Activated CD4-positive, alpha-beta memory T cell treated with anti-CD3 and anti-CD28 coated beads, Interleukin-2, amount 10 ng/mL, durations not matched to agents 7 days and 5 days (primary cell): ENCODE measurements at regions not wholly inside any gene's neighbourhood (a gene's known extent, or its start where the extent isn't known, plus 50 kb on each side); places are given as distances from the start of the nearest gene placed in this dataset.
A peak's percentile ranks its signal among the peaks of the same experiment; 100 is the strongest.
"Not testable (repeated sequence)": the region's sequence is repeated elsewhere in the genome, so short reads cannot be mapped to it uniquely, and the experiment has no call there.

ENCODE experiments used
- CTCF ChIA-PET: fragments of 350-600 bp; sonication (Branson Sonifier 250); formaldehyde crosslinking; loops from one replicate; lab custom pipeline; 2021; ENCODE audit warnings: antibody characterized with exemption, inconsistent platforms; lab: Charles Lee
- POLR2A ChIA-PET: fragments of 350-600 bp; sonication (Branson Sonifier 250); formaldehyde crosslinking; loops from one replicate; lab custom pipeline; 2021; ENCODE audit warnings: antibody characterized with exemption; lab: Charles Lee
- DNase-seq: peaks from one replicate; pipeline ENCODE4 v3.0.0-alpha.2; 2020
- H3K27ac Mint-ChIP-seq: one replicate; pipeline ENCODE4 v1.8.0; 2021; ENCODE audit warnings: mild to moderate bottlenecking, mixed read lengths
- H3K27me3 Mint-ChIP-seq: one replicate; pipeline ENCODE4 v1.8.0; 2021; ENCODE audit warnings: mixed read lengths
- H3K36me3 Mint-ChIP-seq: one replicate; pipeline ENCODE4 v1.8.0; 2021; ENCODE audit warnings: low read depth, mixed read lengths
- H3K4me1 Mint-ChIP-seq: one replicate; pipeline ENCODE4 v1.8.0; 2021; ENCODE audit warnings: mixed read lengths
- H3K4me3 Mint-ChIP-seq: one replicate; pipeline ENCODE4 v1.8.0; 2021; ENCODE audit warnings: mild to moderate bottlenecking, mixed read lengths
- H3K9me3 Mint-ChIP-seq: one replicate; pipeline ENCODE4 v1.8.0; 2021; ENCODE audit warnings: mixed read lengths

DNA sequence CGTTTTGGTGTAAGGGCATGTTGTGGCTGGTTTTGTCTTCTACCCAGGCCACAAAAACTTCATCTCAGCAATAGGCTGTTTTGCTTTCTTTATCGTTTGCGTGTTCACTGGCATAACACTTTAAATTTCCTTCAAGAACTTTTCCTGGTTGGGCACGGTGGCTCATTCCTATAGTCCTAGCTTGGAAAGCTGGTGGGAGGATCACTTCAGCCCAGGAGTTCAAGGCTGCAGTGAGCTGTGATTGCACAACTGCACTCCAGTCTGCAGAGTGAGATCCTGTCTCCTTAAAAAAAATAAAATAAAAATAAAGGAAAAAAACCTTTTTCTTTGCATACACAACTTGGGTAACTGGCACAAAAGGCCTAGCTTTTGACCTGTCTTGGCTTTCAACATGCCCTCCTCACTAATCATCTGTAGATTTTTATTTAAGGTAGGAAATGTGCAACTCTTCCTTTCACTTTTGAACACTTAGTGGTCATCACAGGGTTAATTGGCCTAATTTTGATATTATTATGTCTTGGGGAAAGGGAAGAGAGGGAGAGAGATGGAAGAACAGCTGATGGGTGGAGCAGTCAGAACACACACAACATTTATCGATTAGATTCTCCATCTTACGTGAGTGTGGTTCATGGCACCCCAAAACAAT, 78.9 kb upstream of the PSMA6 start:
- DNase-seq = no peak
- ChIA-PET POLR2A (interaction anchor here (1.0 to 1.4 kb wide), 2 partner anchors 90 to 192 kb away, joined by 3 read pairs; no protein-coding TSS in a partner anchor), CTCF (interaction anchor here (0.7 to 1.7 kb wide), 3 partner anchors 72 to 203 kb away, joined by 3 to 7 read pairs (median 3); partner anchors contain the start of gene PSMA6)
- Mint-ChIP-seq H3K27ac (no peak overlapping the region), H3K4me1 (peaks cover 26% of the 10 kb centered on the region), H3K9me3 (no peaks in the 10 kb centered on the region), H3K27me3 (no peaks in the 10 kb centered on the region), H3K36me3 (peaks cover 14% of the 10 kb centered on the region), H3K4me3 (no peak overlapping the region)

DNA sequence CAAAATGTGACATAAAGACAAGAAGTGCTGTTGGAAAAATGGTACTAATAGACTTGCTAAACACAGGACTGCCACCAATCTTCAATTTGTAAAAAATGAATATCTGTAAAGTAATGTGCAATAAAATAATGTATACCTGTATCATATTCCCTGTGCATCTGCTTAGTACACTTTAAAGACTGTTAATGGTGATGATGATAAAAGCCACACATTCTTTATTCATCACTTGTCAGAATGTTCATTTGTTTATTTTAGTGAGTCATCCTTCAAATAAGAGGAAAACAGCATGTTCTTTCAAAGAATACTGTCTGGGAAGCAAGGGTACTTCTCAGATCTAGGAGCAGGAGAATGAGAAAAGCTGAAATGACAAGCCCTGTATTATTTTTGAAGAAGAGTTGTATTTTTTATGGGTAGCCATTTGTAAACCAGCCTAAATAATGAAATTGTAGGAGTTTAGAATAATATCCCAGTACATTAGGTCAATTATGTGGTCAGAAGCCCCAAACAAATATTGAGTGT, 78.3 kb upstream of the PSMA6 start:
- CTCF ChIA-PET = interaction anchor here (1.1 to 2.4 kb wide), 6 partner anchors 15 to 202 kb away, joined by 3 to 14 read pairs (median 6); partner anchors contain the start of gene NFKBIA
- POLR2A ChIA-PET = no interaction called here
- no peak overlapping the region for H3K4me3 Mint-ChIP-seq

DNA sequence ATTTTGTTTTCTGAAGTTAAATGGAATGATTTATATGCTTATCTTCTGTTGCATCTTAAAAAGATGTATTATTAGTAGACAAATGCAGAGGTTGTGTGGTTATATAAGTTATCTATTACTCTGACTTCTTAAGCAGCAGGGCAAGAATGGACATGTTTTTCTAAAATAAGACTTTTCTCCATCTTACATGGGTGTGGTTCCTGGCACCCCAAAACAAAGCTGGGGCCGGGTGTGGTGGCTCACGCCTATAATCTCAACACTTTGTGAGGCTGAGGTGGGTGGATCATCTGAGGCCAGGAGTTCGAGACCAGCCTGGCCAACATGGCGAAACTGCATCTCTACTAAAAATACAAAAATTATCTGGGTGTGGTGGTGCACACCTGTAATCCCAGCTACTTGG, 77.8 kb upstream of the PSMA6 start:
- H3K4me3 Mint-ChIP-seq, H3K27ac Mint-ChIP-seq, DNase-seq, H3K9me3 Mint-ChIP-seq, H3K27me3 Mint-ChIP-seq: not testable (repeated sequence)
- Mint-ChIP-seq H3K4me1 (peaks cover 26% of the 10 kb centered on the region), H3K36me3 (peaks cover 23% of the 10 kb centered on the region)
- ChIA-PET POLR2A (interaction anchor here (1.1 kb wide), 1 partner anchor 190 kb away, joined by 5 read pairs; the partner anchor contains the start of gene NFKBIA), CTCF (interaction anchor here (0.7 to 2.4 kb wide), 13 partner anchors 11 to 208 kb away, joined by 3 to 14 read pairs (median 5); partner anchors contain the start of gene NFKBIA)

More for the DNA sequence above, 78.3 kb upstream of the PSMA6 start:
- peaks cover 18% of the 10 kb centered on the region for H3K36me3 Mint-ChIP-seq
- no peaks in the 10 kb centered on the region for H3K9me3 Mint-ChIP-seq
- H3K27ac Mint-ChIP-seq = no peak overlapping the region
- no peak for DNase-seq
- H3K27me3 Mint-ChIP-seq = no peaks in the 10 kb centered on the region
- peaks cover 26% of the 10 kb centered on the region for H3K4me1 Mint-ChIP-seq

DNA sequence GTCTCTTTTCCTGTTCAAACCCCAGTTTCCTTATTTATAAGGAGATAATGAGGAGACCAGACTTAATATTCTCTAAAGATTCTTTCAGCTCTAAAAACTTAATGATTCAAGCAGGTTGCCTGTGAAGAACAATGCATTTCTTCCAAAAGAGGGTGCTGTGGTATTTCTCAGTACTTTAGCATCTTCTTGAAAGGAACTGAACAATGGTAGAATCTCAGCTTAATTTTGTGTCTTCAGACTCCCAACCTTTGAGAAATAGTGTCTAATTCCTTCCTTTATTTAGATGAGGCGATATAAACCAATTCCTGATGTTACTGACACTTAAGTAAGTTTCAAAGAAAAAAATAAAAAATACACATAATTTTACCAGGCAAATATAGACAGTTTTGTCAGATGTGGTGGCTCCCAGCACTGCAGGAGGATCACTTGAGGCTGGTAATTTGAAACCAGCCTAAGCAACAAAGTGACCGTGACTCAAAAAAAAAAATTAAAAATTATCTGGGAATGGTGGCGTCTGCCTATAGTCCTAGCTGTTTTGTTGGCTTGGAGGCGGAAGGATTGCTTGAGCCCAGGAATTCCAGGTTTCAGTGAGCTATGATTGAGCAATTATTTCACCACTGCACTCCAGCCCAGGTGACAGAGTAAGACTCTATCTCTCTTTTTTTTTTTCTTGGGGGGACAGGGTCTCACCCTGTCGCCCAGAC, 76.9 kb upstream of the PSMA6 start:
- Mint-ChIP-seq H3K36me3 (peaks cover 30% of the 10 kb centered on the region), H3K4me3 (no peak overlapping the region), H3K4me1 (peaks cover 22% of the 10 kb centered on the region), H3K27ac (no peak overlapping the region), H3K27me3 (no peaks in the 10 kb centered on the region), H3K9me3 (no peaks in the 10 kb centered on the region)
- ChIA-PET CTCF (interaction anchor here (0.7 to 2.4 kb wide), 16 partner anchors 10 to 207 kb away, joined by 3 to 14 read pairs (median 4); partner anchors contain the start of gene NFKBIA), POLR2A (interaction anchor here (1.0 to 1.1 kb wide), 2 partner anchors 94 to 190 kb away, joined by 3 to 5 read pairs; partner anchors contain the start of genes NFKBIA and PPP2R3C)
- DNase-seq = no peak

DNA sequence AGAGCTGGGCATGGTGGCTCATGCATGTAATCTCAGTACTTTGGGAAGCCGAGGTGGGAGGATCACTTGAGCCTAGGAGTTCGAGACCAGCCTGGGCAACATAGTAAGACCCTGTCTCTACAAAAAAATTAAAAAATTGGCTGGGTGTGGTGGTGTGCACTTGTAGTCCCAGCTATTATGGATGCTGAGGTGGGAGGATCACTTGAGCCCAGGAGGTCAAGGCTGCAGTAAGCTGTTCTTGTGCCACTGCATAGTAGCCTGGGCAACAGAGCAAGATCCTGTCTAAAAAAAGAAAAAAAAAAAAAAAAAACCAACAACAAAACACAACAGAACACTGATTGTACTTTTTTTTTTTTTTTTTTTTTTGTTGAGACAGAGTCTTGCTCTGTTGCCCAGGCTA, 74.0 kb upstream of the PSMA6 start:
- peaks cover 37% of the 10 kb centered on the region for H3K4me1 Mint-ChIP-seq
- H3K36me3 Mint-ChIP-seq = peaks cover 37% of the 10 kb centered on the region
- H3K27me3 Mint-ChIP-seq, POLR2A ChIA-PET, H3K27ac Mint-ChIP-seq, DNase-seq, H3K9me3 Mint-ChIP-seq, H3K4me3 Mint-ChIP-seq: not testable (repeated sequence)
- CTCF ChIA-PET = interaction anchor here (1.0 kb wide), 1 partner anchor 13 kb away, joined by 3 read pairs; no protein-coding TSS in a partner anchor

DNA sequence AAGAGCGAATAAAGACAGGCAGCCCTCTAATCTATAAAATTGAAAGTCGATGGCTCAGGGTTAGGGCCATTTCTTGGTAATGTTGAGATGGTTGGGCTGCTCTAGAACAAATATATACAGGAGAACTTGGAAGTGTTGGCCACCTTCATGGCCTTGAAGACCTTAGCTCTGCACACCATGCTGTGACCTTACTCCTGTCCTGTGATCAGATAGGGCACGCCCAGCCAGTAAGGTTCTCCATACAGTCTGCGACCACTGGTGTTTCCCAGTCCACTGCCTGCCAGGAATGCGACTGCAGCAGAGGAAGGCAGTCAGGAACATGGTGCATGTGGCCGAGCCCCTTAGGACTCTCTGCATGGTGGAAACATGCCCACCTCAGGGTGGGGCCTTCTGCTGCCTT, 73.2 kb upstream of the PSMA6 start:
- Mint-ChIP-seq H3K9me3 (no peaks in the 10 kb centered on the region), H3K4me1 (peaks cover 39% of the 10 kb centered on the region), H3K4me3 (no peak overlapping the region), H3K27ac (no peak overlapping the region), H3K36me3 (peaks cover 37% of the 10 kb centered on the region), H3K27me3 (no peaks in the 10 kb centered on the region)
- DNase-seq = no peak
- ChIA-PET POLR2A (no interaction called here), CTCF (interaction anchor here (1.3 kb wide), 1 partner anchor 11 kb away, joined by 3 read pairs; no protein-coding TSS in a partner anchor)

DNA sequence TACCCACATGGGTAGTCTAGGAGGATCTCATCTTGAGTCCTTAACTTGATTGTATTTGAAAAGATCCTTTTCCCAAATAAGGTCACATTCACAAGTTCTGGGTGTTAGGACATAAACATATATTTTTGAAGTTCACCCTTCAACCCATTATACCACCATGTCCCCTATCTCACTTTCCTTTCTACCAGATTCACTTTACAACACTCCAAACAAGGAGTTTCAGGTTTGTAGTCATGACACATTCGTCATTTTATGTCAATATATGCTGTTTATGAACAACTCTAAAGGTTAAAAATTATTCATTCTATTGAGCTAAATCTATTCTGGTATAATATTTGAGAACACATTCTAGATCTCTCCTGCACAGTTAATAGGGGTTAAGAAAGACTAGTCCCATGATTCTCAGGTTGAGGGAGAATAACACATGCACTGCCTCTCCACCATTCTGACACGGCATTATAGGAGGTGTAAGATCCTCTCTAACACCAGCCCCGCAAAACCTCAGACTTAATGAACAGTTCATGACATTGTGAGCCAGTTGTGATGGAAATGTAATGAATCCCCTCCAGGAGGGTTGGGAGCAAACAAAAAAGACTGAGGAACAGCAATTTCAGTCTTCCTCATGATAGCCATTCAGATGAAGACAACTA, 72.0 kb upstream of the PSMA6 start:
- DNase-seq = no peak
- Mint-ChIP-seq H3K36me3 (peaks cover 34% of the 10 kb centered on the region), H3K27me3 (no peaks in the 10 kb centered on the region), H3K4me1 (peaks cover 28% of the 10 kb centered on the region), H3K4me3 (no peak overlapping the region), H3K9me3 (no peaks in the 10 kb centered on the region), H3K27ac (no peak overlapping the region)
- POLR2A ChIA-PET = interaction anchor here (0.8 kb wide), 1 partner anchor 185 kb away, joined by 3 read pairs; no protein-coding TSS in a partner anchor
- CTCF ChIA-PET = interaction anchor here (1.3 kb wide), 1 partner anchor 10 kb away, joined by 3 read pairs; no protein-coding TSS in a partner anchor

DNA sequence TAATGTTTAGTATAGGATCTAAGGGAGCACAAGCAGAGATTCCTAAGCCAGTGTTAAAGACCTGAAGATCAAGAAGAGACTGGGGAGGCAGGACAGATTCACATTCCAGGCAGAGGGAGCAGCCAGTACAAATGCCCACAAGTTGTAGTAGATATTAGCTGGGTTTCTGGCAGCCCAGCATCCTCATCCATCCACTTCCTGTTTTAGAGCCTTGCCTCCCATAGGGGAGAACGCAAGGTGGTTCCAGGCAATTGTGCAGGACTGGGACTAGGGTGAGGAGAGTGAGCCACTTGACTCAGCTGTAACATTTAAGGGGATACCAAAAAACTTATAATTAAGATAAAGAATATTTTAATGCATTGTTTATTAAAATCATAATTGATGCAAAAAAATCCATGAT, 71.3 kb upstream of the PSMA6 start:
- H3K4me3 Mint-ChIP-seq = no peak overlapping the region
- peaks cover 26% of the 10 kb centered on the region for H3K4me1 Mint-ChIP-seq
- CTCF ChIA-PET = no interaction called here
- H3K27me3 Mint-ChIP-seq = no peaks in the 10 kb centered on the region
- no peak overlapping the region for H3K27ac Mint-ChIP-seq
- peaks cover 32% of the 10 kb centered on the region for H3K36me3 Mint-ChIP-seq
- POLR2A ChIA-PET = interaction anchor here (0.8 kb wide), 1 partner anchor 184 kb away, joined by 3 read pairs; no protein-coding TSS in a partner anchor
- no peaks in the 10 kb centered on the region for H3K9me3 Mint-ChIP-seq
- no peak for DNase-seq

DNA sequence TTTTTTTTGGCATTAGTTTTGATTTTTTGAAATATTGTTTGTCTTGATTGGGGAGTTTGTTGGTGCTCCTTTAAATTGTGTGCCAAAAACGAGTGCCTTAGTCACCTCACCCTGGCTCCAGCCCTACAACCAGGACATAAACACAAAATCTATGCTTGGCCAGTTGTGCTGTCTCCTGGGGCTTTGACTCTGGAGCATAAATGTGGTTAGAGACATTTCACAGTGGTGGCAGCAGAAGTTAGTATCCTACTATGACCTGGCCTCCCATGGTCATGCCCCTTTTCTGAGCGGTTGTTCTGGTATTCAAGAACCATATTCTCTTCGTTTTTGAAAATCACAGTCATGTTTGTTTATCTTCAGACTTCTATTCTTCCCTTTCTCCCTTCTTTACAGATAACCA, 70.7 kb upstream of the PSMA6 start:
- no peak for DNase-seq
- Mint-ChIP-seq H3K4me1 (peaks cover 26% of the 10 kb centered on the region), H3K9me3 (no peaks in the 10 kb centered on the region), H3K4me3 (no peak overlapping the region), H3K27ac (no peak overlapping the region), H3K27me3 (no peaks in the 10 kb centered on the region), H3K36me3 (peaks cover 32% of the 10 kb centered on the region)
- ChIA-PET CTCF (no interaction called here), POLR2A (no interaction called here)

DNA sequence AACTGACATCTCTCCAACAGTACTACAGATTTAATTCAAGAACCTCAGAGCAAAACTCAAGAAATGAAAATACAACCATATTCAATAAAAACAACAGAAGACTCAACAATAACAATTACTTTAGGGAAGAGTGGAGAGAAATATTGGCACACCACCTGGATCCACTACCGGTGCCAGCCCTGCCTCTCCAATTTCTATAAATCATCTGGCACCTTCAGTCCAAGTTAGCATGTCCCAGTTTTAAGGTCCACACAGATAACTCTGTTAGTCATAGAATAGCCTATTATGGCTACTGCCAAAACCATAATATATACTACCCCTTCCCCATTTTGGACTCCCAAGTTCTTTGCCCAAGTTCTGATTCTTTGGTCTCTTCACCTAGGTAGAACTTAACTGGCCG, 69.9 kb upstream of the PSMA6 start:
- POLR2A ChIA-PET = no interaction called here
- peaks cover 26% of the 10 kb centered on the region for H3K4me1 Mint-ChIP-seq
- H3K9me3 Mint-ChIP-seq = no peaks in the 10 kb centered on the region
- no peak overlapping the region for H3K27ac Mint-ChIP-seq
- H3K4me3 Mint-ChIP-seq = no peak overlapping the region
- peaks cover 32% of the 10 kb centered on the region for H3K36me3 Mint-ChIP-seq
- no peaks in the 10 kb centered on the region for H3K27me3 Mint-ChIP-seq
- CTCF ChIA-PET = no interaction called here
- DNase-seq = no peak

DNA sequence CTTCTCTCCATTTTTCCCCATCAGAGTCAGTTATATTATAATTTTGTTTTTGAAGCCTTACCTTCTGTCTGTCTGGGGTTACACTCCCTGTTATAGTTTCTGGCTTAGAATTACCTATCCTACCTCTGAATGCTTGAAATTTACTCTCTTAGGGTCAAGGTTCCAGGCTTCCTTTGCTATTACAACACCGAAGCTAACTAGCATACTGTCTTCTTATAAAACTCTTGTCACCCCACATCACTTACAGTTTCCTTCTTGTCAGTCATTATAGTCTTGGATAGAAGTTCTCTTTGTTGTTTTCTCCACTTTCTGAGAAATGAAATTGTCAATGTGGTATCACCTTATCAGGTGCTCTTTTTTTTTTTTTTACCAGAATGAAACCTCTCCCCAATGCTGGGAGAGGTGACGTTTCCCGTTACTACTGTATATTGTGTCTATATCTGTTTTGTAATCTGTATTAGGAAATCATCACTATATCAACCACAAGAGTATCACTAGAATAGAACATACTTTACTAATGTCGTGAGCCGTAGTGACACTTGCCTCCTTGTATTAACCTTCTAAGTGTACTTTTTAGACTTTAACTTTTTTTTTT, 69.2 kb upstream of the PSMA6 start:
- Mint-ChIP-seq H3K9me3 (no peaks in the 10 kb centered on the region), H3K36me3 (peaks cover 29% of the 10 kb centered on the region), H3K4me1 (peaks cover 26% of the 10 kb centered on the region), H3K27me3 (no peaks in the 10 kb centered on the region), H3K4me3 (no peak overlapping the region), H3K27ac (peak overlapping the region; percentile 41)
- ChIA-PET POLR2A (no interaction called here), CTCF (interaction anchor here (0.7 kb wide), 1 partner anchor 20 kb away, joined by 3 read pairs; no protein-coding TSS in a partner anchor)
- no peak for DNase-seq

DNA sequence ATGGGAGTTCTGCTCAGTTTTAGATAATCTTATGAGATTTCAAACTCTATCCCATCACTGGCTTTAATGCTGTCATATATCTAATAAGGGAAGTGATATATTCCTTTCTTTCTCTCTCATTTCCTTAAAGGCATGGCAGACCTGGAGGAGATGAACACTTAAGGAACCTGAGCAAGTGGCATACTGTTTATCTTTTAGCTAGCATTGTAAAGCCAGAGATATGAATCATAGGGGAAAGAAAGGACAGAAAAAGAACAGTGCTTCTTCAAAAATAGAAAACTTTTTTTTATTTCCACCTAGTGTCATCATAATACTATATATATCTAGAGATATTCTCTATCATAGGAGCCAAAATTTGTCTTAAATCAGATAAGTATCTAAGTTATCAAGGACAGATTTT, 68.3 kb upstream of the PSMA6 start:
- CTCF ChIA-PET = interaction anchor here (0.7 kb wide), 1 partner anchor 21 kb away, joined by 3 read pairs; no protein-coding TSS in a partner anchor
- no peaks in the 10 kb centered on the region for H3K9me3 Mint-ChIP-seq
- no peak overlapping the region for H3K4me3 Mint-ChIP-seq
- no peak overlapping the region for H3K27ac Mint-ChIP-seq
- H3K36me3 Mint-ChIP-seq = peaks cover 28% of the 10 kb centered on the region
- H3K4me1 Mint-ChIP-seq = peaks cover 26% of the 10 kb centered on the region
- POLR2A ChIA-PET = interaction anchor here (0.9 kb wide), 1 partner anchor 58 kb away, joined by 3 read pairs; no protein-coding TSS in a partner anchor
- no peaks in the 10 kb centered on the region for H3K27me3 Mint-ChIP-seq
- DNase-seq = no peak
